Esophagus muscularis mucosa (tissue), 3 donors: ENCODE measurements at regions not wholly inside any gene's neighbourhood (a gene's known extent, or its start where the extent isn't known, plus 50 kb on each side); places are given as distances from the start of the nearest gene placed in this dataset.

Experiments used
- CTCF ChIP-seq, 3 experiments: fragments of 200-600 bp in 2 of 3; fragments of 450-650 bp in 1 of 3; sonication (generic) in 2 of 3; IDR thresholded peaks; one replicate each; pipeline ENCODE4 v1.5.1; 2017 to 2019; ENCODE audit warnings: antibody characterized with exemption in 3 of 3, mild to moderate bottlenecking in 2 of 3, moderate library complexity in 1 of 3
- POLR2A ChIP-seq: fragments of 450-650 bp; IDR thresholded peaks from one replicate; pipeline ENCODE4 v1.6.1; 2017; ENCODE audit warnings: antibody characterized with exemption, moderate library complexity, mild to moderate bottlenecking, low read depth

GRCh38 chr13:87986639-87987250, 315.6 kb downstream of the SLITRK5 start:
- no peak for TF ChIP-seq POLR2A
- no peak for TF ChIP-seq CTCF (IDR thresholded peaks at IDR 0.05)
